Lung (tissue), 11 donors: ENCODE measurements at regions not wholly inside any gene's neighbourhood (a gene's known extent, or its start where the extent isn't known, plus 50 kb on each side); places are given as distances from the start of the nearest gene placed in this dataset.

Source experiments
- ATAC-seq: fragments of 200-7000 bp; cut with Tn5 transposase; one replicate; pipeline ENCODE4 v1.9.1; 2020; ENCODE audit warnings: moderate number of reproducible peaks; ENCODE audit not compliant: insufficient read depth, low FRiP score
- DNase-seq, 3 donors: peaks; one replicate each; pipeline ENCODE4 v3.0.0-alpha.2; 2013 to 2017
- H3K27ac ChIP-seq, 2 donors: one replicate each; pipeline ENCODE4 v1.5.1; 2013; ENCODE audit warnings: mild to moderate bottlenecking in 2 of 2, moderate library complexity in 2 of 2, control low read depth in 1 of 2, inconsistent platforms in 1 of 2, low read depth in 1 of 2, low read length in 1 of 2
- H3K27me3 ChIP-seq, 3 donors: one replicate each; pipeline ENCODE4 v1.5.1; 2013; ENCODE audit warnings: low read length in 2 of 3; ENCODE audit not compliant: control insufficient read depth in 3 of 3, insufficient read depth in 3 of 3
- H3K36me3 ChIP-seq, 4 donors: one replicate each; pipeline ENCODE4 v1.5.1; 2013; ENCODE audit warnings: low read length in 4 of 4, mild to moderate bottlenecking in 1 of 4, moderate library complexity in 1 of 4; ENCODE audit not compliant: control insufficient read depth in 4 of 4, insufficient read depth in 4 of 4
- H3K4me1 ChIP-seq, 5 donors: one replicate each; pipeline ENCODE4 v1.5.1; 2013; ENCODE audit warnings: low read length in 5 of 5, mild to moderate bottlenecking in 2 of 5, moderate library complexity in 1 of 5; ENCODE audit not compliant: control insufficient read depth in 5 of 5, insufficient read depth in 5 of 5
- H3K4me3 ChIP-seq: one replicate; pipeline ENCODE4 v1.5.1; 2013; ENCODE audit warnings: mild to moderate bottlenecking, control low read depth, moderate library complexity
- H3K9ac ChIP-seq, 2 donors: one replicate each; pipeline ENCODE4 v1.5.1; 2013; ENCODE audit warnings: low read length in 2 of 2, control low read depth in 1 of 2; ENCODE audit not compliant: insufficient read depth in 1 of 2
- H3K9me3 ChIP-seq, 4 donors: one replicate each; pipeline ENCODE4 v1.5.1; 2013; ENCODE audit warnings: low read length in 3 of 4, mild to moderate bottlenecking in 1 of 4, moderate library complexity in 1 of 4; ENCODE audit not compliant: control insufficient read depth in 4 of 4, insufficient read depth in 3 of 4
- WGBS, 2 donors: extraction: QIAGEN DNeasy Blood & Tissue Kit; methylation state at CpG; one replicate each; pipeline ENCODE4 v1.1.7; 2013; 5-methylcytosine and 5-hydroxymethylcytosine counted together
- TF ChIP-seq, protein P1 (sequence below): IDR thresholded peaks from 2 replicates; pipeline ENCODE4 v1.5.1; 2012; ENCODE audit warnings: mild to moderate bottlenecking; ENCODE audit errors: control extremely low read depth, extremely low read depth
- donor health status: control.
- donor health status: control.
- donor health status: Bipolar disorder and iron deficiency.
- donor health status: healthy.
- donor health status: DM: yes; HTN: yes; CAD: no.

DNA sequence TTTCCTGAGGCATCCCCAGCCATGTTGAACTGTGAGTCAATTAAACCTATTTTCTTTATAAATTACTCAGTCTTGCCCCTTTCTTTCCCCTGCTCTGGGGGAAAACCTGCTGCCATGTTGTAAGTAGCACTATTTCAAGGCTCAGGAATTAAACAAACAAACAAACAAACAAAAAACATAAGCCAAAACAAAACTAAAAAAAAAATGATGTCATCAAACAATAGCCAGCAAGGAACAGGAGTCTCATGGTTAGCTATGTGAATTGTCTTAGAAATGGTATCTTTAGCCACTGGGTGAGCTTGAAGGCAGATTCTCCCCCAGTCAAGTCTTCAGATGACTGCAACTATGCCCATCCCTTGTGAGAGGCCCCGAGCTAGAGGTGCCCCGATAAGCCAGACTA is 823.4 kb upstream of the ZEB2 start:
- TF ChIP-seq, protein P1, sequence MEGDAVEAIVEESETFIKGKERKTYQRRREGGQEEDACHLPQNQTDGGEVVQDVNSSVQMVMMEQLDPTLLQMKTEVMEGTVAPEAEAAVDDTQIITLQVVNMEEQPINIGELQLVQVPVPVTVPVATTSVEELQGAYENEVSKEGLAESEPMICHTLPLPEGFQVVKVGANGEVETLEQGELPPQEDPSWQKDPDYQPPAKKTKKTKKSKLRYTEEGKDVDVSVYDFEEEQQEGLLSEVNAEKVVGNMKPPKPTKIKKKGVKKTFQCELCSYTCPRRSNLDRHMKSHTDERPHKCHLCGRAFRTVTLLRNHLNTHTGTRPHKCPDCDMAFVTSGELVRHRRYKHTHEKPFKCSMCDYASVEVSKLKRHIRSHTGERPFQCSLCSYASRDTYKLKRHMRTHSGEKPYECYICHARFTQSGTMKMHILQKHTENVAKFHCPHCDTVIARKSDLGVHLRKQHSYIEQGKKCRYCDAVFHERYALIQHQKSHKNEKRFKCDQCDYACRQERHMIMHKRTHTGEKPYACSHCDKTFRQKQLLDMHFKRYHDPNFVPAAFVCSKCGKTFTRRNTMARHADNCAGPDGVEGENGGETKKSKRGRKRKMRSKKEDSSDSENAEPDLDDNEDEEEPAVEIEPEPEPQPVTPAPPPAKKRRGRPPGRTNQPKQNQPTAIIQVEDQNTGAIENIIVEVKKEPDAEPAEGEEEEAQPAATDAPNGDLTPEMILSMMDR: no peak
- no peak overlapping the region for H3K9ac ChIP-seq
- H3K36me3 ChIP-seq: no peaks in the 10 kb centered on the region
- no peak overlapping the region for H3K27ac ChIP-seq
- H3K27me3 ChIP-seq: no peaks in the 10 kb centered on the region
- 48 to 64% methylated on average over 2 of the region's 2 CpGs for WGBS, 2 donors
- no peak overlapping the region for H3K4me3 ChIP-seq
- no peaks in the 10 kb centered on the region for H3K4me1 ChIP-seq
- H3K9me3 ChIP-seq: no peaks in the 10 kb centered on the region
- no peak for ATAC-seq
- no peak for DNase-seq

DNA sequence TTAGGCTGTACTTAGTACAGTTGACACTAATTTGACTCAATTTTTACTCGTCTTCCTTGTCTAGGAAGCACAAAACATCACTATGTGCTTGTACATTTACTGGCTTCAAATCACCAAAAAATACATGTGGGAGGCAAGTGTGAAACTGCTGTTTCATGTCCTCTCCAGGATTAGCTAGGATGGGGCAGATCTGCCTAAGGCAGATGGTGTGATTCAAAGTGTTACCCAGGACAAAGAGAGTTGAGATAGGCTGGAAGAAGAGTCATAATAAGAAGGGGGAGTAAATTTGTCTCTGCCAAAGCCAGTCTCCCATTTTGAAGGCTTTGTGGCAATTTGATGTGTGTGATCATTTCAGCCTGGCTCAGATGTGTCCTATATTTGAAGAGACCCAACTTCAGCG is 821.6 kb upstream of the ZEB2 start:
- 87 to 90% methylated on average over 2 of the region's 2 CpGs for WGBS, 2 donors
- no peaks in the 10 kb centered on the region for H3K27me3 ChIP-seq
- ATAC-seq (no peak), DNase-seq (no peak)
- no peak overlapping the region for H3K4me3 ChIP-seq
- H3K4me1 ChIP-seq: no peaks in the 10 kb centered on the region
- no peak overlapping the region for H3K27ac ChIP-seq
- H3K9me3 ChIP-seq: peaks cover 0 to 2% (median 0%) of the 10 kb centered on the region in 4 donors
- no peak overlapping the region for H3K9ac ChIP-seq
- no peaks in the 10 kb centered on the region for H3K36me3 ChIP-seq
- TF ChIP-seq, protein P1: no peak

DNA sequence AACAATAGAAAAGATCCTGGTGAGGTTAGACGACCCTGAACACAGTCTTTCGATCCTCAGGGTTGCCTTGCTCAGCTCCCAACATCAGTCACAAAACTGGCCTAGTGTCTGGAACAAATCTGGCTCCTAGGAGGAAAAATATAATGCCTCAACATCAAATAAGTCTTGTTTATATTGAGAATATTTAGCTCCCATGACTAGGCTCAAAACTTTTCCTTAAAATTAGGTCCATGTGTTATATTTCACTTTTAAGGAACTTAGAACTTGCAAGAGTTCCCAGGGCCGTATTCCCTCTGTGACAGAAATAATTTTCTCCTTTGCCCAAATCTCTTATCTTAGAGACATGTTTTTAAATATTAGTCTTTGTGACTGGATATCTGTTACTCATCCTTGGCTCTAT is 819.7 kb upstream of the ZEB2 start:
- DNase-seq (no peak), ATAC-seq (no peak)
- TF ChIP-seq, protein P1: no peak
- no peak overlapping the region for H3K4me3 ChIP-seq
- H3K36me3 ChIP-seq: no peaks in the 10 kb centered on the region
- no peaks in the 10 kb centered on the region for H3K27me3 ChIP-seq
- WGBS, 2 donors: 76 to 88% methylated on average over 3 of the region's 3 CpGs
- H3K27ac ChIP-seq: no peak overlapping the region
- no peak overlapping the region for H3K9ac ChIP-seq
- H3K4me1 ChIP-seq: no peaks in the 10 kb centered on the region
- H3K9me3 ChIP-seq: peaks cover 0 to 2% (median 0%) of the 10 kb centered on the region in 4 donors

DNA sequence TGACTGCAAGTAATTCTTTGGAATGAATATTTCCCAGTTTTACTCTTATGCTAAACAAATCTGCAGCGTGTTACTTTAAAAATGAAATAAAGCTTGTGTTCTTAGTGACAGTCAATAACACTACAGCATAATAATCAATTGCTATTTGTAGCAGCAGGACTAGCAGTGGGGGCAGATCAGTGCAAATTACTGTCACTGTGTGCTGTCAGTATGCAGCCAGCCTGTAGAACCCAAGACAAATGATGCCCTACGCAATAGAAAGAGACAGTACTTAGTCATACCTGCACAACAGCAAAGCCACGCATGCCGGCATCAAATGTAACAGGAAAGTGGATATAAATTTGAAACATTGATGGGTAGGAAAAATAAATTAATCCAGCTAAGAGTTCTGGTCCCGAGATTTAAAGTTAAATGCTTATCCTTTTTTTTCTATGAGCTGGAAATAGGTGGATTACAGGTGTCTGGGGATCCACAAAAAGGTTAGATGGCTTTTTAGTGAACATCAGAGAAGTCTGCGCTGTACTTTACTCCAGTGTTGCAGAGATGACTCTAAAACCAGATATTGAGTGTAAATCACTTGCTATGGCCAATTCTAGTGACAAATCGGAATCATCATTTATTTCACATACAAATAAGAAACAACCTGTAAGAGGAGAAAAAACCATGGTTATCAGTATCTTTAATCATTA is 812.4 kb upstream of the ZEB2 start:
- no peak for DNase-seq
- H3K9me3 ChIP-seq: peaks cover 0 to 2% (median 0%) of the 10 kb centered on the region in 4 donors
- TF ChIP-seq, protein P1: no peak
- no peak for ATAC-seq
- no peaks in the 10 kb centered on the region for H3K36me3 ChIP-seq
- no peak overlapping the region for H3K4me3 ChIP-seq
- H3K4me1 ChIP-seq: no peaks in the 10 kb centered on the region
- WGBS, 2 donors: 87 to 97% methylated on average over 7 of the region's 7 CpGs
- no peak overlapping the region for H3K9ac ChIP-seq
- no peak overlapping the region for H3K27ac ChIP-seq
- no peaks in the 10 kb centered on the region for H3K27me3 ChIP-seq
